ENCODE measurements at regions not wholly inside any gene's neighbourhood (a gene's known extent, or its start where the extent isn't known, plus 50 kb on each side); places are given as distances from the start of the nearest gene placed in this dataset.
A peak's percentile ranks its signal among the peaks of the same experiment; 100 is the strongest.
"Not testable (repeated sequence)": the region's sequence is repeated elsewhere in the genome, so short reads cannot be mapped to it uniquely, and the experiment has no call there.

GRCh38 chr1:38486085-38486484 lies 373.5 kb downstream of the RRAGC start:
- no peaks in the 10 kb centered on the region for H3K4me1 ChIP-seq (ENCODE audit: control insufficient read depth in 3 of 3, insufficient read depth in 2 of 3, low read depth in 1 of 3, low read length in 2 of 3)
- no peaks in the 10 kb centered on the region for H3K36me3 ChIP-seq (ENCODE audit: control insufficient read depth in 3 of 3, insufficient read depth in 2 of 3, low read depth in 1 of 3, low read length in 3 of 3)
- no peak for FAIRE-seq

GRCh38 chr1:38481871-38482826 lies 377.4 kb downstream of the RRAGC start:
- DNase-seq (no peak), FAIRE-seq (no peak)
- Histone ChIP-seq H3K4me3 (ENCODE audit: low read depth in 1 of 3, low read length in 3 of 3) (no peak overlapping the region), H3K27me3 (ENCODE audit: control insufficient read depth in 3 of 3, insufficient read depth in 3 of 3, low read length in 3 of 3) (peaks cover 0 to 13% (median 4%) of the 10 kb centered on the region in 3 donors), H3K27ac (ENCODE audit: low read depth in 1 of 3, low read length in 2 of 3) (no peak overlapping the region), H3K4me1 (ENCODE audit: control insufficient read depth in 3 of 3, insufficient read depth in 2 of 3, low read depth in 1 of 3, low read length in 2 of 3) (no peaks in the 10 kb centered on the region), H3K36me3 (ENCODE audit: control insufficient read depth in 3 of 3, insufficient read depth in 2 of 3, low read depth in 1 of 3, low read length in 3 of 3) (no peaks in the 10 kb centered on the region), H3K9me3 (ENCODE audit: control insufficient read depth in 2 of 2, insufficient read depth in 1 of 2, low read depth in 1 of 2, low read length in 1 of 2) (no peaks in the 10 kb centered on the region)
- WGBS, 3 donors = 51 to 68% (median 56%) methylated on average over 11 of the region's 11 CpGs

More at GRCh38 chr1:38486085-38486484, 373.5 kb downstream of the RRAGC start:
- H3K27me3 ChIP-seq (ENCODE audit: control insufficient read depth in 3 of 3, insufficient read depth in 3 of 3, low read length in 3 of 3) = peaks cover 0 to 6% (median 0%) of the 10 kb centered on the region in 3 donors
- peaks cover 0 to 4% of the 10 kb centered on the region in 2 donors for H3K9me3 ChIP-seq (ENCODE audit: control insufficient read depth in 2 of 2, insufficient read depth in 1 of 2, low read depth in 1 of 2, low read length in 1 of 2)
- no peak overlapping the region for H3K27ac ChIP-seq (ENCODE audit: low read depth in 1 of 3, low read length in 2 of 3)
- no peak overlapping the region for H3K4me3 ChIP-seq (ENCODE audit: low read depth in 1 of 3, low read length in 3 of 3)
- DNase-seq = no peak
- 24 to 42% (median 34%) methylated on average over 5 of the region's 5 CpGs for WGBS, 3 donors

GRCh38 chr1:38479662-38480061 lies 379.9 kb downstream of the RRAGC start:
- FAIRE-seq; H3K9me3 ChIP-seq (ENCODE audit: control insufficient read depth in 2 of 2, insufficient read depth in 1 of 2, low read depth in 1 of 2, low read length in 1 of 2); H3K4me3 ChIP-seq (ENCODE audit: low read depth in 1 of 3, low read length in 3 of 3); H3K27ac ChIP-seq (ENCODE audit: low read depth in 1 of 3, low read length in 2 of 3); H3K4me1 ChIP-seq (ENCODE audit: control insufficient read depth in 3 of 3, insufficient read depth in 2 of 3, low read depth in 1 of 3, low read length in 2 of 3); H3K36me3 ChIP-seq (ENCODE audit: control insufficient read depth in 3 of 3, insufficient read depth in 2 of 3, low read depth in 1 of 3, low read length in 3 of 3); DNase-seq: not testable (repeated sequence)
- peaks cover 6 to 32% (median 7%) of the 10 kb centered on the region in 3 donors for H3K27me3 ChIP-seq (ENCODE audit: control insufficient read depth in 3 of 3, insufficient read depth in 3 of 3, low read length in 3 of 3)
- WGBS, 3 donors = 68 to 87% (median 84%) methylated on average over 2 of the region's 2 CpGs

- FAIRE-seq = no peak
- WGBS, 3 donors = 40 to 60% (median 49%) methylated on average over 2 of the region's 2 CpGs
- H3K36me3 ChIP-seq (ENCODE audit: control insufficient read depth in 3 of 3, insufficient read depth in 2 of 3, low read depth in 1 of 3, low read length in 3 of 3) = no peaks in the 10 kb centered on the region
- DNase-seq = no peak
- H3K9me3 ChIP-seq (ENCODE audit: control insufficient read depth in 2 of 2, insufficient read depth in 1 of 2, low read depth in 1 of 2, low read length in 1 of 2) = no peaks in the 10 kb centered on the region
- no peak overlapping the region for H3K27ac ChIP-seq (ENCODE audit: low read depth in 1 of 3, low read length in 2 of 3)
- H3K27me3 ChIP-seq (ENCODE audit: control insufficient read depth in 3 of 3, insufficient read depth in 3 of 3, low read length in 3 of 3) = peaks cover 7 to 32% (median 7%) of the 10 kb centered on the region in 3 donors
- H3K4me3 ChIP-seq (ENCODE audit: low read depth in 1 of 3, low read length in 3 of 3) = no peak overlapping the region
- no peaks in the 10 kb centered on the region for H3K4me1 ChIP-seq (ENCODE audit: control insufficient read depth in 3 of 3, insufficient read depth in 2 of 3, low read depth in 1 of 3, low read length in 2 of 3)
Observed at GRCh38 chr1:38477811-38478210, 381.8 kb downstream of the RRAGC start.

GRCh38 chr1:38476850-38477178 lies 382.8 kb downstream of the RRAGC start:
- no peak for DNase-seq
- Histone ChIP-seq H3K4me3 (ENCODE audit: low read depth in 1 of 3, low read length in 3 of 3) (no peak overlapping the region), H3K36me3 (ENCODE audit: control insufficient read depth in 3 of 3, insufficient read depth in 2 of 3, low read depth in 1 of 3, low read length in 3 of 3) (no peaks in the 10 kb centered on the region), H3K27me3 (ENCODE audit: control insufficient read depth in 3 of 3, insufficient read depth in 3 of 3, low read length in 3 of 3) (peaks cover 7 to 32% (median 7%) of the 10 kb centered on the region in 3 donors), H3K9me3 (ENCODE audit: control insufficient read depth in 2 of 2, insufficient read depth in 1 of 2, low read depth in 1 of 2, low read length in 1 of 2) (no peaks in the 10 kb centered on the region), H3K27ac (ENCODE audit: low read depth in 1 of 3, low read length in 2 of 3) (no peak overlapping the region), H3K4me1 (ENCODE audit: control insufficient read depth in 3 of 3, insufficient read depth in 2 of 3, low read depth in 1 of 3, low read length in 2 of 3) (no peaks in the 10 kb centered on the region)
- WGBS, 3 donors = 29 to 50% (median 48%) methylated on average over 12 of the region's 12 CpGs
- no peak for FAIRE-seq

- Histone ChIP-seq H3K4me1 (ENCODE audit: control insufficient read depth in 3 of 3, insufficient read depth in 2 of 3, low read depth in 1 of 3, low read length in 2 of 3) (no peaks in the 10 kb centered on the region), H3K27me3 (ENCODE audit: control insufficient read depth in 3 of 3, insufficient read depth in 3 of 3, low read length in 3 of 3) (peaks cover 7 to 32% (median 7%) of the 10 kb centered on the region in 3 donors), H3K4me3 (ENCODE audit: low read depth in 1 of 3, low read length in 3 of 3) (peak overlapping the region in 1 of 3 donors; percentile 19), H3K27ac (ENCODE audit: low read depth in 1 of 3, low read length in 2 of 3) (no peak overlapping the region), H3K36me3 (ENCODE audit: control insufficient read depth in 3 of 3, insufficient read depth in 2 of 3, low read depth in 1 of 3, low read length in 3 of 3) (no peaks in the 10 kb centered on the region), H3K9me3 (ENCODE audit: control insufficient read depth in 2 of 2, insufficient read depth in 1 of 2, low read depth in 1 of 2, low read length in 1 of 2) (no peaks in the 10 kb centered on the region)
- 9 to 13% (median 11%) methylated on average over 45 to 46 of the region's 46 CpGs for WGBS, 3 donors
- DNase-seq (no peak), FAIRE-seq (no peak)
Observed at GRCh38 chr1:38476111-38476849, 383.3 kb downstream of the RRAGC start.

- Histone ChIP-seq H3K4me1 (ENCODE audit: control insufficient read depth in 3 of 3, insufficient read depth in 2 of 3, low read depth in 1 of 3, low read length in 2 of 3) (no peaks in the 10 kb centered on the region), H3K4me3 (ENCODE audit: low read depth in 1 of 3, low read length in 3 of 3) (peak overlapping the region in 1 of 3 donors; percentile 19), H3K27ac (ENCODE audit: low read depth in 1 of 3, low read length in 2 of 3) (peak overlapping the region in 1 of 3 donors; percentile 48), H3K36me3 (ENCODE audit: control insufficient read depth in 3 of 3, insufficient read depth in 2 of 3, low read depth in 1 of 3, low read length in 3 of 3) (no peaks in the 10 kb centered on the region), H3K27me3 (ENCODE audit: control insufficient read depth in 3 of 3, insufficient read depth in 3 of 3, low read length in 3 of 3) (peaks cover 7 to 32% (median 7%) of the 10 kb centered on the region in 3 donors), H3K9me3 (ENCODE audit: control insufficient read depth in 2 of 2, insufficient read depth in 1 of 2, low read depth in 1 of 2, low read length in 1 of 2) (no peaks in the 10 kb centered on the region)
- FAIRE-seq (no peak), DNase-seq (no peak)
- WGBS, 3 donors = 48 to 63% (median 56%) methylated on average over 6 of the region's 6 CpGs
Observed at GRCh38 chr1:38475624-38476005, 384.0 kb downstream of the RRAGC start.

- FAIRE-seq = no peak
- peak overlapping the region in 1 of 3 donors; percentile 63 for H3K27ac ChIP-seq (ENCODE audit: low read depth in 1 of 3, low read length in 2 of 3)
- WGBS, 3 donors = 43 to 55% (median 50%) methylated on average over 18 of the region's 18 CpGs
Observed at GRCh38 chr1:38474738-38475623, 384.6 kb downstream of the RRAGC start.

More at GRCh38 chr1:38474738-38475623, 384.6 kb downstream of the RRAGC start:
- Histone ChIP-seq H3K36me3 (ENCODE audit: control insufficient read depth in 3 of 3, insufficient read depth in 2 of 3, low read depth in 1 of 3, low read length in 3 of 3) (no peaks in the 10 kb centered on the region), H3K27me3 (ENCODE audit: control insufficient read depth in 3 of 3, insufficient read depth in 3 of 3, low read length in 3 of 3) (peaks cover 7 to 32% (median 7%) of the 10 kb centered on the region in 3 donors), H3K9me3 (ENCODE audit: control insufficient read depth in 2 of 2, insufficient read depth in 1 of 2, low read depth in 1 of 2, low read length in 1 of 2) (no peaks in the 10 kb centered on the region), H3K4me1 (ENCODE audit: control insufficient read depth in 3 of 3, insufficient read depth in 2 of 3, low read depth in 1 of 3, low read length in 2 of 3) (no peaks in the 10 kb centered on the region), H3K4me3 (ENCODE audit: low read depth in 1 of 3, low read length in 3 of 3) (no peak overlapping the region)
- DNase-seq = no peak

Data from small intestine (tissue), 7 donors.